NOMO-1 treated with DMSO at 0.1 percent for 48 hours (cell line): ENCODE measurements at regions not wholly inside any gene's neighbourhood (a gene's known extent, or its start where the extent isn't known, plus 50 kb on each side); places are given as distances from the start of the nearest gene placed in this dataset.
A peak's percentile ranks its signal among the peaks of the same experiment; 100 is the strongest.
"Not testable (repeated sequence)": the region's sequence is repeated elsewhere in the genome, so short reads cannot be mapped to it uniquely, and the experiment has no call there.

Experiments used
- DNase-seq: peaks from one replicate; lab custom pipeline; 2025; ENCODE audit not compliant: unreplicated experiment; lab: John Stamatoyannopoulos, UW

GRCh38 chr4:184282251-184282713, 64.6 kb upstream of the ENPP6 start:
- no peak for DNase-seq

GRCh38 chr4:184281231-184282139, 63.8 kb upstream of the ENPP6 start:
- DNase-seq: no peak

GRCh38 chr4:184280591-184281071, 63.0 kb upstream of the ENPP6 start:
- no peak for DNase-seq

- DNase-seq: no peak
Measured at GRCh38 chr4:184280137-184280536, 62.5 kb upstream of the ENPP6 start.

GRCh38 chr4:184279496-184280061, 61.9 kb upstream of the ENPP6 start:
- DNase-seq: no peak

- not testable (repeated sequence) for DNase-seq
Measured at GRCh38 chr4:184277769-184278168, 60.1 kb upstream of the ENPP6 start.

GRCh38 chr4:184277010-184277409, 59.3 kb upstream of the ENPP6 start:
- not testable (repeated sequence) for DNase-seq

- not testable (repeated sequence) for DNase-seq
Measured at GRCh38 chr4:184276346-184276745, 58.7 kb upstream of the ENPP6 start.

GRCh38 chr4:184275766-184276165, 58.1 kb upstream of the ENPP6 start:
- DNase-seq: no peak

GRCh38 chr4:184274286-184274951, 56.7 kb upstream of the ENPP6 start:
- DNase-seq: no peak

GRCh38 chr4:184273166-184274147, 55.8 kb upstream of the ENPP6 start:
- DNase-seq: no peak

- DNase-seq: no peak
Measured at GRCh38 chr4:184270808-184271413, 53.2 kb upstream of the ENPP6 start.

- no peak for DNase-seq
Measured at GRCh38 chr4:184269879-184270430, 52.3 kb upstream of the ENPP6 start.

GRCh38 chr4:184268584-184269160, 51.0 kb upstream of the ENPP6 start:
- DNase-seq: peak; percentile 35

- peak; percentile 97 for DNase-seq
Measured at GRCh38 chr4:184267673-184268583, 50.3 kb upstream of the ENPP6 start.
